Activated CD4-positive, CD25-positive, alpha-beta regulatory T cell treated with anti-CD3 and anti-CD28 coated beads, Interleukin-2, amount 50 U/mL, for 72 hours (primary cell): ENCODE measurements at regions not wholly inside any gene's neighbourhood (a gene's known extent, or its start where the extent isn't known, plus 50 kb on each side); places are given as distances from the start of the nearest gene placed in this dataset.
"Not testable (repeated sequence)": the region's sequence is repeated elsewhere in the genome, so short reads cannot be mapped to it uniquely, and the experiment has no call there.

Source experiments
- DNase-seq: peaks from one replicate; pipeline ENCODE4 v3.0.0; 2021

DNA sequence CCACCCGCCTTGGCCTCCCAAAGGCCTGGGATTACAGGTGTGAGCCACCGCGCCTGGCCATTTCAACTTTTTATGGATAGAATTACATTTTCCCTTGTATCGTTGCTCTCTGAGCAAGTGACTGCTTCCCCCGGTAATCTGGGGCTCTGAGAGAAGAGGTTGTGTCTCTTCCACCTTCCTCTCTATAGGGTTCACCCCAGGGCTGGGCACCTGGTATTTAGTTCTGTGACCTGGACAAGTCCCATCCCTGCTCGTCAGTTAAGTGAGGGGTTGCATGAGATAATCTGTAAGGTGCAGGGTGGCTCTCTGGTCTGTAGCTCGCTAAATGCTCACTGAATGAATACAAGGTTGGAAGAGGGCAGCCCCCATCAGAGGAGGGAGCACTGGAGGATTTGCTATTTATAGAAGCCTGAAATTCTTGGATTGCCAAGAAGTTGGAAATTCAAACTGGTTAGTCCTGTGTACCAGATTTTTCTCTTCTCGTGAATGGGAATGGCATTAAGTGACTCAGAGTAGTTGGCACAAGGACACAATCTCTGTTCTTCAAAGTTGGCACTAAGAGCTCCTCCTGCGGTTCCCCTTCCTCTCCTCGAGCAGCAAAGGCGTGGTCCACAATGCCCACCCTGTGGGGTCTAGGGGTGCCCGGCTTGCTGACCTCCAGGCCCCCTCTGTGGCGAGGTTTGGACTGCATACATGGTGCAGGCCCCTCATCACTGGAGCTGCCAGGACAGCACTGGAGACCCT, 68.1 kb upstream of the DLG1 start:
- DNase-seq = no peak

DNA sequence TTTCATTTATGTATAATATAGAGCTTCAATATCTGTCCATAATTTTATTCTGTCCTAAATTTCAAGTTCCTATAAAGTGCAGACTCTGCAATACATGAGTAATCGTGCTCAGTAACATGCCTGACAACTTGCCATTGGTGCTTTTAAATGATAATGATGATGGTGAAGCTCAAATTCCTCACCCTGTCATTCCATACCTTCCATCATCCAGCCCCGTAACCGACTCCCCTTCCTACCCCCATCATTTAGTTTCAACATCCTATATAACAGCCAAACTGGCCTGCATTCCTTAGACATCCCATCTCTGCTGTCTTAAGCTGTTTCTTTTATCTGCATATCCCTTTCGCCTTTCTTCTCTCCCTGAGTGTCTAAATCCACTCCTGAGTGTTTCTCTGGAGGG, 67.2 kb upstream of the DLG1 start:
- no peak for DNase-seq

DNA sequence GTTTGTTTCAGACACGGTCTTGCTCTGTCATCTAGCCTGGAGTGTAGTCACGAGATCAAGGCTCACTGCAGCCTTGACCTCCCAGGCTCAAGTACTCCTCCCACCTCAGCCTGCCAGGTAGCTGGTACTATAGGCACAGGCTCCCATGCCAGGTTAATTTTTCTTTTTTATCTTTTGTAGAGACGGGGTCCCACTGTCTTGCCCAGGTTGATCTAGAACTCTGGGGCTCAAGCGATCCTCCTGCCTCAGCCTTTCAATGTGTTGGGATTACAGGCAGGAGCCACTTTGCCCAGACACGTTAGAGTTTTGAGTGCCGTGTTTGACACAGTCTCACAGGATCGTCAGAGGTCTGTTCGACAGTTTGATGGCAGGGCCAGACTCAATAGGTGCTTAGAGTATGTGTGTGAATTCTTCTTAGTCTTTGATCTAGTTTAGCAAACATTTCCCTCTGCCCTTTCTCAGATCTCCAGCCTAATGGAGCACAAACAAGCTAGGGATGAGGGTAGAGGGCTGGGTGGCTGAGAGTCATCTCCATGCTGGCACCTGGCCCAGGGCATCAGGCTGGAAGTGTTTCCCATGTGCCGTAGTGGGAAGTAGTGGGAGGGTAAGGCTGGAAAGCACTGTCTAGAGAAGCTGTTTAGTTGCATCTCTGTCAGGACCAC, 66.1 kb upstream of the DLG1 start:
- no peak for DNase-seq

DNA sequence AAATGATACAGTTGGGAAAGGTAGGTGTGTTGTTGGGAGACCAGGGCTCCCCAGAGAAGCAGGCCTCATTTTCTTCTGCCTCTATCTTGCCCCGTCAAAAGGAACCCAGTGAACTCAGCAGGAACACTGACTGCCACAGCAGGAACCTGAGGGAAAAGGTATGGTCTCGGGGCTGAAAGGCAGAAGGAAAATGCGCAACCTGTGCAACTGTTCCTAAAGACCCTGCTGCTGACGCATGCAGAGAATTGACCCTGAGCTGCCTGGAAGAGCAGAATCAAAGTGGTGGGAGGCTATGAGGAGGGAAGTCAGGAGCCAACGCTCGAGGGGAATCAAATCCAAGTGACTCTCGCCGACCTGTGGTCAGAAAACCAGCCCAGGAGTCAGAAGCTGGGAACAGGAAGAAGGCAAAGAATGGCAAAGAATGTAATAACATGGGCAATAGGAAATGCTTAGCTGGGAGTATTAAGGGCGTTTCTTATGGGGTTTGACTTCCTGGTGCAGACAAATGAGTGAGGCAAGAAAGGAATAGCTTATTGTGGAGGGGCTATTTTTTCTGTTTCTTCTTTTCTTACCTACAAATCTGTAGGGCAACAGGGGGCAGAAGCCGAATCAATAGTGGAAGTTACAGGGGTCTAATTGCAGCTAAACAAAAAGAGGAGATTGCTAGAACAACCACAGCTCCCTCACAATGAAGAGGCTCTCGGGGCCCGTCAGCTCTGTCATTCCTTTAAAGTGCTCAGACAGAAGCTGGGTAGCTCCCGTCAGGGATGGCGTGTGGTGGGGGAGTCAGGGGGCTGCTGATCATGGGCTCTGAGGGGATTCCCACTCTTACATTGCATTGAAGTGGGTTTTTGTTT, 65.4 kb upstream of the DLG1 start:
- no peak for DNase-seq

DNA sequence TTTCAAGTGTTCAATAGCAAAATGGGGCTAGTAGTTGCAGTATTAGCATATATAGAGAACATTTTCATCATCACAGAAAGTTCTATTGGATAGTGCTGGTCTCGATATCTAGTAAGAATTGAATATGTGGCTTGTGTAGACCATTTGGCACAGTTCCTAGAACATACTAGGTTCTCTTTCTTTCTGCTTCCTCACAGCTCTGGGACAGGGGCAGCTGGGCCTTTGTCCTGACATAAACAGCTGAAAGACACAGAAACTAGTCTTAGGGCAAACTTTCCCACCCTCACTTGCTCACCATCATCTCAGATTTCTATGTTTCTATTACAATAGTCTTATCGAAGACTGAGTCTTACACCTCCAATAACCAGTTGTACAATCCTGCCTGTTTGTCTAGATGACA, 63.7 kb upstream of the DLG1 start:
- no peak for DNase-seq

DNA sequence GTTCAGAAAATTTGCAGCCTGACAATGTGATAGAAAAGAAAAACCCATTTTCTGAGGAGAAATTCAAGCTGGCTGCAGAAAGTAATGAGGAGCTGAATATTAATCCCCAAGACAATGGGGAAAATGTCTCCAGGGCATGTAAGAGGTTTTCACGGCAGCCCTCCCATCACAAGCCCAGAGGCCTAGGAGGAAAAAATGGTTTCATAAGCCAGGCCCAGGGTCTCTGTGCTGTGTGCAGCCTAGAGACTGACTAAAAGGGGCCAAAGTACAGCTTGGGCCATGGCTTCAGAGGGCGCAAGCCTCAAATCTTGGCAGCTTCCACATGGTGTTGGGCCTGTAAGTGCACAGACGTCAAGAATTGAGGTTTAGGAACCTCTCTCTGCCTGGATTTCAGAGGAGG, 61.7 kb upstream of the DLG1 start:
- not testable (repeated sequence) for DNase-seq

DNA sequence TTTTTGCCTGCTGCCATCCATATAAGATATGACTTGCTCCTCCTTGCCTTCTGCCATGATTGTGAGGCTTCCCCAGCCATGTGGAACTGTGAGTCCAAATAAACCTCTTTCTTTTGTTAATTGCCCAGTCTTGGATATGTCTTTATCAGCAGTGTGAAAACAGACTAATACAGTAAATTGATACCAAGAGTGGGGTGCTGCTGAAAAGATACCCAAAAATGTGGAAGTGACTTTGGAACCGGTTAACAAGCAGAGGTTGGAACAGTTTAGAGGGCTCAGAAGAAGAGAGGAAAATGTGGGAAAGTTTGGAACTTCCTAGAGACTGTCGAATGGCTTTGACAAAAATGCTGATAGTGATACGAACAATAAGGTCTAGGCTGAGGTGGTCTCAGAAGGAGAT, 61.1 kb upstream of the DLG1 start:
- not testable (repeated sequence) for DNase-seq

DNA sequence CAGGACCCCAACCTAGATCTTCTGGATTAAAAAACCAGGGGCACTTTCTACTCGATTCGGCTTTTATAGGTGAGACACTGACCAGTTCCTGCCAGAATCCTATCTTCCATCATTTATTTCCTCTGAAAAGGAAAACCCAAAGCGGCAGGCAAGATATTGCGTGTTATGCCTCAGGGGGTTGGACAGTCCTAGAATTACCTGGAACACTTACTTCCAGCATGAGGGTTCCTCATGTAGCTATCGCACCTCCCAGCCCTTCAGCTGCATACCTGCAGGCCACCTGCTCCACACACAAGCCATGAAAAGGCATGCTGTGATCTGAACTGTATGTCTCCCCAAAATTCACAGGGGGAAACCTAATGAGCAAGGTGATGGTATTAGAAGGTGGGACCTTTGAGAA, 58.3 kb upstream of the DLG1 start:
- no peak for DNase-seq

DNA sequence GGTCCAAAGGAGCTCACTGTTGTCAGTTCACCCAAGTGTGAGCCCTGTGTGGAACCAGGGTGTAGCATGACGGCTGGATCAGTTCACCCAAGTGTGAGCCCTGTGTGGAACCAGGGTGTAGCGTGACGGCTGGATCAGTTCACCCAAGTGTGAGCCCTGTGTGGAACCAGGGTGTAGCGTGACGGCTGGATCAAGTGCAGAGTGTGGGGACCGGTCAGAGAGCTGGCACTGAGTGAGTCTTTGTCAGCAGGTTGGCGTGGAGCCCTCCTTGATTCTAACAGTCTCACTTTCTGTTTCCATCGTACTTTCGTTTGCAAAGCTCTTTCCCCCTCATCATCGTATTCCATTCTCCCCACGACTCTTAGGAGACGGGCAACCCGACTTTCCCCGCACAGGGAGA, 57.9 kb upstream of the DLG1 start:
- DNase-seq = no peak

DNA sequence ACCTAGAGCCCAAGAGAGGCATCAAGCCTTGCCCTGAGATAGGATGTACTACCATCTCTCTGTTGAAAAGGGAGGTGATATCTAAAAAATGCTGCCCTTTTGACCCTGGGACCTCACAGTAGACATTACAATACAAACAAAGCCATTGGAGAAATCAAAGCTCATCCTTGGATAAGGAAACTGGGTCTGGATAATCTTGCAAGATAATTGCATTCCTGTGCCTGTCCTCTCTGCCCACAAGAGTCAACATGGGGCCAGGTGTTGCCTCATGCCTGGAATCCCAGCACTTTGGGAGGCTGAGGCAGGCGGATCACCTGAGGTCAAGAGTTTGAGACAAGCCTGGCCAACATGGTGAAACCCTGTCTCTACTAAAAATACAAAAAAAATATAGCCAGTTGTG, 57.3 kb upstream of the DLG1 start:
- no peak for DNase-seq

DNA sequence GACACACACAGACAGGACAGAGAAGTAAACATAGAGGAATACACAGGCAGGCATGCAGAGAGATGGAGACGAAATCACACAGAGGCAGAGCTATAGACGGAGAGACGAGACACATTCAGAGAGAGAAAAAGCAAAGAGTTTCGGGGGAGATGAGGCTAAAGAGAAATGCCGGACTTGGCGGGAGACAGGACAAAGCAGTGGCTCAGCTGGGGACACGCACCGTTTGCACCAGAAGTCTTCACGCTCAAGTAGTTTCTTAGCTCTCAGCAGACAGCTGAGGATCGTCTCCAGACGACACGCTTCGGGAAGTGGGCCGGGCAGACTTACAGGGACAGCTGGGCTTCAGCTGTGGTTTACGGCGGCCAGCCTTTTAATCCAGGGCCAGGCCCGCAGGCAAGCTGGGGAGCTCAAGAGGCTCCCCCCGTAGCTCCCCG, 56.2 kb upstream of the DLG1 start:
- no peak for DNase-seq

DNA sequence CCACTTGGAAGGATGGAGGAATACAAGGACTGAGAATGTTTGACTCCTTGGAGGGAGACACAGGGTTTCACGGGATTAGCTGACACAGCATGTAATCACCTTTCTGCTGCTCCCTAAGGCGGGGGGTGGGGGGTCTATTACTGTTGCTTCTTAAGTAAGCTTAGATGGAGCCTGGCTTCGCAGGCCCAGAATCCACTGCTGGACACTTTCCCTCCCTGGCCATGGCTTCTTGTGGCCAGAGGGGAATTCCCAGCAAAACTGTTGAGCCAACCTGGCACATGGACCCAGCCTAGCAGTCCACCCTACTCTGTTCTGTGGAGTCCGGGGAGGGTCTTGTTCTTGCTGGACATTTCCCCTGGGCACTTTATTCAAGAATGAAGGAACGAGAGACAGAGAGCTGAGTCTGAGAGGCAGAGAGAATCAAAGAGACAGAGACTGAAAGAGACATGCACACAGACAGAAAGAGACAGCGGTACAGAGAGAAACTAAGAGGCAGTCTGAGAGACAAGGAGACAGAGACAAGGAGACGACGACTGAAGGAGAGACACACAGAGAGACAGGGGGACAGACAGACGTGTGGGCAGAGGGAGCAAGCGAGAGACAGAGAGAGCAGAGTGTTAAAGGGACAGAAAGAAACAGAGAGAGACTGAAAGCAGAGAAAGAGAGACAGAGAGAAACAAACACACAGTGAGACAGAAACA, 55.6 kb upstream of the DLG1 start:
- no peak for DNase-seq

DNA sequence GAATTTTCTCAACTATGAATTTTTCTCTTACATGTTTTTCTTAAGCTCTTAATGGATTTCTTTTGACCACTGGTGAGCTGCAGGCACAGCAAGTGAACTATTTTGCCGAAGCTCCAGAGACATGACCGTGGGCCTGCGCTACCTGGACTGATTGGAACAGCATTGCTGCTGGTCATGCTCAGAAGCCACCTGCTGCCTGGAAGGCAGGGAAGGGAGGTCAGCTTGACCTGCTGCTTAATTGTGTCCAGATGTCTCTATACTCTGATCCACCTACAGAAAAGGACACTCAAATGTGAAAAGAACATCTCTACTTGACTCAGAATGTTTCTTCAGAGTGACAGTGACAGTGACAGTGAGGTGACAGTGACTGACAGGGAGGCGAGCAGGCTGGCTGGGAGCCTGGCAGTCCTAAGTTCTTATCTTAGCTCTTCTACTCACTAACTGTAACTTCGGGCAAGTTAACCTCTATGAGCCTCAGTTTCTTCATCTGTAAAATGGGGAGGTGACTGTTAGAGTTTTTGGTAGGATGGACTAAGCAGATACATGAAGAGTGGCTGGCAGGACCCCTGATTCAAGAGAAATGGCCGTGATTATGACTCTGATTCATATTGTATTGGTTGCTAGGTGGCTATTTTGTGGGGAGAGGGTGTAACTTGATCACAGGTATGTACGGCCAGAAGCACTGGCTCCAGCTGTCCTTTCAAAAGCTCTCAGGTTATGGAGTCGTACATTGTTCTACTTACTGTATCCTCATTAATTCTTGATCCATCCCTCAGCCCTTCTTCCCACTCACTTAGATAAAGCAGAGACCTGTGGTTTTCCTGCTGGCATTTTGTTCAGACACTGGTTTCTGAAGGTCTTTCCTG, 54.8 kb upstream of the DLG1 start:
- DNase-seq = no peak

DNA sequence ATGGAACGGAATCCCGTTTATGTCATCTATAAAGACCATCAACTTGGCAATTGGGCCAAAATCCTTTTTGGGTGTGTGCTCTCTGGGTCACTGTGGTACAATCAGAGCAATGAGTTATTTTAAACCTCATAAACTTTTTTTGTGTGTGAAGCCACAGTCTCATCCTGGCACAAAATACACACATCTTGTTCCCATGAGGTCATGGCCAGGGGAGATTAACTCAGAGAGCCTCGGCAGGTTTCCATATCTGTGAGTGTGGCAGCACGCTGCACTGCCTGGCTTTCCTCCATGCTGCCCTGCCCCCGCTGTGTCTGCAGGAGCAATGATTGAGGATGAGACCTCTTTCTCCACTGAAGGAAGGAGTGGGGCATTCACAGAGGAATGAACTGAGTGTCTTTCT, 54.0 kb upstream of the DLG1 start:
- DNase-seq = no peak

DNA sequence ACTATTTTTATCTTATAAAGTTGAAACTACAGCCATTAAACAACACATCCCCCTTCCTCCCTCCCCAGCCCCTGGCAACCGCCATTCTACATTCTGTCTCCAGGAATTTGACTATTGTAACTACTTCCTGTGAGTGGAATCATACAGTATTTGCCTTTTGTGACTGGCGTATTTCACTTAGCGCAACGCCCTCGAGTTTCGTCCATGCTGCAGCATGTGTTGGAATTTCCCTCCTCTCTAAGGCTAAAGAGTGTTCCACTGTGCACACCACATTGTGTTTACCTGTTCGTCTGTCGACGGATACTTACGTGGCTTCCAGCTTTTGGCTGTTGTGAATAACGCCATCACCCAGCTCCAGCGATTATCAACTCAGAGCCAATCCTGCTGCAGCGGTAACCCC, 52.0 kb upstream of the DLG1 start:
- no peak for DNase-seq

DNA sequence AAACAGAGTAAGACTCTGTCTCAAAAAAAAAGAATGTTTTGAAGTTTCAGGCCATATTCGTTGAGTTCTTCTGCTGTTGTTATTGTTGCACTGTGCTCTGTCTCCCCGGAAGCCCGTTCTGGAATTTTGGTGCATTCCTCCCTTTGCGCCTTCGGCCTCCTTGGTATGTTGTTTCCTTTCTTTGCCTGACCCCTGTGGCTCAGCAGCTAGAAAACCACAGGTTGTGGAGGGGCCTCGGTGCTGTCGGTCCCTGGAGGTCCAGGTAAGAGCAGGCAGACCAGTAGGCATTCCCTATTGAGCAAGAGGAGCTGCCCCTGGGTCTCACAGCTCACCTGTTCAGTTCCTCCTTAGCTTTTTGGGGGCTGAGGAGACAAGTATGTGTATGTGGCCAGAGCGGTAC, 51.0 kb upstream of the DLG1 start:
- no peak for DNase-seq
